ENCODE measurements at regions not wholly inside any gene's neighbourhood (a gene's known extent, or its start where the extent isn't known, plus 50 kb on each side); places are given as distances from the start of the nearest gene placed in this dataset.

DNA sequence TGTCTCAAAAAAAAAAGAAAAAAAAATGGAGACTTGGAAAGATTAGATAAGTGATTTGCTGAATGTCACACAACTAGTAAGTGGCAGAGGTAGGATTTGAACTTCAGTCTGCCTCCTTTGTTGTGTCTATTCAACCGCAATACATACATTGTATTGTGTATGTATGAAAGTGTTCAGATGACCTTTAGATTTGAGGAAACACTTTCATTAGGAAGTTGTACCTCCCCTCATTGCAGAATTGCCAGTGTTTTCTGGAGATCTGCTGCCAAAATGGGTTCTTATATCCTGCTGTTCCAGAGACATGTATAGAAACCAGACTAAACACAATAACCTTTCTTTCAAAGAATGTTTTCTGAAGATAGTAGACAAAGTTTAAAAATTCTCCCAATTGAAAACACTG is 247.4 kb upstream of the TBL1XR1 start (continued):
- TF ChIP-seq CHD7 (IDR thresholded peaks at IDR 0.05; ENCODE audit: insufficient replicate concordance, low read length) = no peak
- TF ChIP-seq, protein P1, sequence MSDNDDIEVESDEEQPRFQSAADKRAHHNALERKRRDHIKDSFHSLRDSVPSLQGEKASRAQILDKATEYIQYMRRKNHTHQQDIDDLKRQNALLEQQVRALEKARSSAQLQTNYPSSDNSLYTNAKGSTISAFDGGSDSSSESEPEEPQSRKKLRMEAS (IDR thresholded peaks at IDR 0.05) = no peak
- TF ChIP-seq RNF2 (IDR thresholded peaks at IDR 0.05; ENCODE audit: borderline replicate concordance, low read depth, low read length, missing control alignments, poor library complexity, severe bottlenecking) = no peak
- no peak for TF ChIP-seq YY1 (IDR thresholded peaks at IDR 0.05; ENCODE audit: low read depth, low read length)
